IMR-90 (cell line): ENCODE measurements at regions not wholly inside any gene's neighbourhood (a gene's known extent, or its start where the extent isn't known, plus 50 kb on each side); places are given as distances from the start of the nearest gene placed in this dataset.

Experiments used
- ATAC-seq: fragments of 200-7000 bp; cut with Tn5 transposase; 2 replicates; pipeline ENCODE4 v1.9.1; 2020; ENCODE audit warnings: low read depth, mild to moderate bottlenecking, moderate library complexity
- BruUV-seq: library from RNA; stranded (reverse); fragments of 400-500 nt; replicated peaks from 2 replicates; lab custom pipeline; 2021; lab: Mats Ljungman, UMichigan
- CTCF ChIA-PET: fragments of 300-600 bp; formaldehyde crosslinking; extraction: SDS; loops from one replicate; lab custom pipeline; 2021; ENCODE audit warnings: antibody characterized with exemption; lab: Yijun Ruan, JAX
- POLR2A ChIA-PET: fragments of 300-600 bp; sonication (Branson Sonifier 250); formaldehyde crosslinking; loops from one replicate; lab custom pipeline; 2022; ENCODE audit warnings: antibody characterized with exemption; ENCODE audit not compliant: unreplicated experiment; lab: Charles Lee
- DNase-seq: peaks from one replicate; pipeline ENCODE4 v3.0.0; 2013
- H2AFZ ChIP-seq: replicated peaks from 2 replicates; pipeline ENCODE3; 2013; ENCODE audit warnings: low read length, mild to moderate bottlenecking; ENCODE audit not compliant: poor library complexity
- H2AK5ac ChIP-seq: 2 replicates; pipeline ENCODE4 v1.6.1; 2013; ENCODE audit warnings: low read depth, low read length, inconsistent platforms
- H2AK9ac ChIP-seq: replicated peaks from 2 replicates; pipeline ENCODE3; 2013; ENCODE audit warnings: mild to moderate bottlenecking, low read depth, low read length, moderate library complexity; ENCODE audit not compliant: poor library complexity
- H2BK120ac ChIP-seq: 2 replicates; pipeline ENCODE4 v1.6.1; 2013; ENCODE audit warnings: low read depth, low read length, inconsistent platforms
- H2BK15ac ChIP-seq: 3 replicates; pipeline ENCODE4 v1.6.1; 2013; ENCODE audit warnings: low read depth, low read length, inconsistent platforms
- H2BK20ac ChIP-seq: 2 replicates; pipeline ENCODE4 v1.6.1; 2013; ENCODE audit warnings: low read depth, mild to moderate bottlenecking, inconsistent platforms, low read length, moderate library complexity
- H2BK5ac ChIP-seq: 2 replicates; pipeline ENCODE4 v1.6.1; 2013; ENCODE audit warnings: mild to moderate bottlenecking, low read depth, low read length, inconsistent platforms; ENCODE audit not compliant: poor library complexity, severe bottlenecking
- H3K14ac ChIP-seq: replicated peaks from 2 replicates; pipeline ENCODE4 v1.6.1; 2013; ENCODE audit warnings: low read depth, low read length, inconsistent platforms
- H3K18ac ChIP-seq: 2 replicates; pipeline ENCODE4 v1.6.1; 2013; ENCODE audit warnings: low read depth, low read length, control low read depth
- H3K23ac ChIP-seq: 2 replicates; pipeline ENCODE4 v1.6.1; 2013; ENCODE audit warnings: low read depth, low read length, inconsistent platforms
- H3K27ac ChIP-seq: 2 replicates; pipeline ENCODE4 v1.5.1; 2013; ENCODE audit warnings: mild to moderate bottlenecking, control low read depth, low read length; ENCODE audit not compliant: insufficient read depth
- H3K27me3 ChIP-seq: 2 replicates; pipeline ENCODE4 v1.6.1; 2013; ENCODE audit warnings: low read length; ENCODE audit not compliant: control insufficient read depth, insufficient read depth
- H3K36me3 ChIP-seq: 2 replicates; pipeline ENCODE4 v1.6.1; 2013; ENCODE audit warnings: low read length, mixed read lengths; ENCODE audit not compliant: control insufficient read depth, insufficient read depth
- H3K4ac ChIP-seq: 2 replicates; pipeline ENCODE4 v1.6.1; 2013; ENCODE audit warnings: low read depth, low read length, inconsistent platforms
- H3K4me1 ChIP-seq: 2 replicates; pipeline ENCODE4 v1.6.1; 2013; ENCODE audit warnings: low read length, mixed read lengths; ENCODE audit not compliant: control insufficient read depth, insufficient read depth
- H3K4me2 ChIP-seq: 2 replicates; pipeline ENCODE4 v1.6.1; 2013; ENCODE audit warnings: low read depth, mild to moderate bottlenecking, control low read depth, low read length, moderate library complexity
- H3K4me3 ChIP-seq: 2 replicates; pipeline ENCODE4 v1.5.1; 2013; ENCODE audit warnings: low read depth, mild to moderate bottlenecking, control low read depth, low read length, moderate library complexity; ENCODE audit not compliant: insufficient read depth
- H3K56ac ChIP-seq: 2 replicates; pipeline ENCODE4 v1.6.1; 2013; ENCODE audit warnings: low read length, inconsistent platforms; ENCODE audit not compliant: insufficient read depth; ENCODE audit errors: extremely low read depth
- H3K79me1 ChIP-seq, 2 experiments: 2 replicates each; pipeline ENCODE4 v1.6.1; 2013; ENCODE audit warnings: low read length in 2 of 2, inconsistent platforms in 1 of 2, low read depth in 1 of 2
- H3K9ac ChIP-seq: 2 replicates; pipeline ENCODE4 v1.6.1; 2013; ENCODE audit warnings: low read depth, low read length, control low read depth
- H3K9me1 ChIP-seq: 2 replicates; pipeline ENCODE4 v1.6.1; 2013; ENCODE audit warnings: low read length, inconsistent platforms; ENCODE audit not compliant: insufficient read depth
- H3K9me3 ChIP-seq: 2 replicates; pipeline ENCODE4 v1.6.1; 2013; ENCODE audit warnings: low read length; ENCODE audit not compliant: control insufficient read depth, insufficient read depth
- H4K20me1 ChIP-seq: 2 replicates; pipeline ENCODE4 v1.6.1; 2013; ENCODE audit warnings: low read length, inconsistent platforms; ENCODE audit not compliant: insufficient read depth
- H4K5ac ChIP-seq: 2 replicates; pipeline ENCODE4 v1.6.1; 2013; ENCODE audit warnings: mild to moderate bottlenecking, low read depth, low read length, control low read depth
- H4K8ac ChIP-seq, 2 experiments: 2 replicates each; pipeline ENCODE4 v1.6.1; 2013; ENCODE audit warnings: low read depth in 2 of 2, low read length in 2 of 2, control low read depth in 1 of 2, inconsistent platforms in 1 of 2
- H4K91ac ChIP-seq: 2 replicates; pipeline ENCODE4 v1.6.1; 2013; ENCODE audit warnings: low read depth, low read length, inconsistent platforms; ENCODE audit not compliant: insufficient read depth
- BHLHE40 ChIP-seq: fragments of 150-350 bp; IDR thresholded peaks from 2 replicates; pipeline ENCODE4 v1.6.1; 2016; ENCODE audit warnings: mild to moderate bottlenecking, low read depth, low read length
- CEBPB ChIP-seq: IDR thresholded peaks from 2 replicates; pipeline ENCODE4 v1.6.1; 2012; ENCODE audit warnings: low read depth, low read length, improper control_type of control experiment
- CHD1 ChIP-seq: IDR thresholded peaks from 2 replicates; pipeline ENCODE4 v1.6.1; 2012; ENCODE audit warnings: low read depth, low read length, improper control_type of control experiment
- CTCF ChIP-seq: conservative IDR thresholded peaks from 2 replicates; pipeline ENCODE4 v1.5.1; 2012; ENCODE audit warnings: mild to moderate bottlenecking, low read depth, low read length, improper control_type of control experiment
- FOS ChIP-seq: fragments of 150-350 bp; IDR thresholded peaks from 2 replicates; pipeline ENCODE4 v1.6.1; 2016; ENCODE audit warnings: low read depth, low read length
- MAFK ChIP-seq: IDR thresholded peaks from 2 replicates; pipeline ENCODE4 v1.6.1; 2012; ENCODE audit warnings: low read depth, low read length, improper control_type of control experiment
- MAZ ChIP-seq: IDR thresholded peaks from 2 replicates; pipeline ENCODE4 v1.6.1; 2012; ENCODE audit warnings: low read depth, mild to moderate bottlenecking, low read length, improper control_type of control experiment, moderate library complexity, borderline replicate concordance
- MXI1 ChIP-seq: IDR thresholded peaks from 2 replicates; pipeline ENCODE4 v1.6.1; 2012; ENCODE audit warnings: low read depth, mild to moderate bottlenecking, low read length, moderate library complexity, borderline replicate concordance
- NFE2L2 ChIP-seq: fragments of 150-350 bp; IDR thresholded peaks from 2 replicates; pipeline ENCODE4 v1.6.1; 2016; ENCODE audit warnings: low read depth, mild to moderate bottlenecking, low read length
- POLR2A ChIP-seq: IDR thresholded peaks from 2 replicates; pipeline ENCODE4 v1.6.1; 2012; ENCODE audit warnings: mild to moderate bottlenecking, low read depth, low read length
- RAD21 ChIP-seq: IDR thresholded peaks from 2 replicates; pipeline ENCODE4 v1.6.1; 2012; ENCODE audit warnings: low read length, improper control_type of control experiment
- RCOR1 ChIP-seq: IDR thresholded peaks from 2 replicates; pipeline ENCODE4 v1.6.1; 2012; ENCODE audit warnings: mild to moderate bottlenecking, low read length, improper control_type of control experiment; ENCODE audit not compliant: insufficient replicate concordance
- RFX5 ChIP-seq: IDR thresholded peaks from 2 replicates; pipeline ENCODE4 v1.8.0; 2012; ENCODE audit warnings: low read depth, mild to moderate bottlenecking, low read length, moderate library complexity
- SMC3 ChIP-seq: fragments of 150-350 bp; IDR thresholded peaks from 2 replicates; pipeline ENCODE4 v1.6.1; 2016; ENCODE audit warnings: low read depth, mild to moderate bottlenecking, antibody characterized with exemption, low read length, moderate library complexity
- WGBS, 2 experiments: methylation state at CpG; one replicate each; pipeline versions ENCODE4 v1.1.5 to v1.1.7; 2013; ENCODE audit warnings: missing lambda C conversion rate in 2 of 2; ENCODE audit not compliant: insufficient read length in 1 of 2; ENCODE audit errors: extremely low coverage in 2 of 2; 5-methylcytosine and 5-hydroxymethylcytosine counted together
- dilution Hi-C: fragments of 300-500 bp; cut with HindIII; formaldehyde crosslinking; loops from one replicate; pipeline ENCODE4 v1.14.3; 2018; ENCODE audit warnings: low sequenced_read_pairs; ENCODE audit not compliant: unreplicated experiment
- in situ Hi-C: fragments of 300-500 bp; cut with MboI; formaldehyde crosslinking; loops from 3 replicates; pipeline ENCODE4 v1.14.3; 2019; ENCODE audit warnings: low sequenced_read_pairs, inconsistent platforms, mixed read lengths
- intact Hi-C: fragments of 100-400 bp; cut with micrococcal nuclease; formaldehyde crosslinking; loops from 2 replicates; pipeline ENCODE4 v1.10.0; 2022
- TF ChIP-seq, protein P1 (sequence below): fragments of 150-350 bp; IDR thresholded peaks from 2 replicates; pipeline ENCODE4 v1.6.1; 2016; ENCODE audit warnings: low read depth, mild to moderate bottlenecking, low read length, moderate library complexity, borderline replicate concordance
- TF ChIP-seq, protein P2 (sequence below): fragments of 150-350 bp; IDR thresholded peaks from 2 replicates; pipeline ENCODE4 v1.6.1; 2017; ENCODE audit warnings: mild to moderate bottlenecking, antibody characterized with exemption, low read length, low read depth

- no peaks in the 10 kb centered on the region for H3K36me3 ChIP-seq
- H3K4me1 ChIP-seq: peaks cover 5% of the 10 kb centered on the region; the same call in 1 of the 2 replicates
- no peaks in the 10 kb centered on the region for H4K20me1 ChIP-seq
- intact Hi-C loops (no loop called here), in situ Hi-C loops (no loop called here), dilution Hi-C loops (no loop called here)
- WGBS, 2 experiments: no CpG with 5 or more reads among the region's 5 CpGs
- no peak overlapping the region for H4K5ac ChIP-seq
- H3K27ac ChIP-seq: no peak overlapping the region
- H3K9me1 ChIP-seq: no peaks in the 10 kb centered on the region; the same call in 1 of the 2 replicates
- ChIA-PET CTCF (interaction anchor here (1.1 kb wide), 1 partner anchor 13 kb away, joined by 4 read pairs; no protein-coding TSS in a partner anchor), POLR2A (no interaction called here)
- H3K23ac ChIP-seq: no peak overlapping the region
- no peak overlapping the region for H3K14ac ChIP-seq
- H3K4ac ChIP-seq: no peak overlapping the region
- H2AK5ac ChIP-seq: no peak overlapping the region
- no peaks in the 10 kb centered on the region for H3K9me3 ChIP-seq
- peaks cover 9% of the 10 kb centered on the region for H3K27me3 ChIP-seq
- no peak overlapping the region for H4K8ac ChIP-seq
- TF ChIP-seq POLR2A (no peak), RAD21 (no peak), RCOR1 (no peak), MXI1 (no peak), CTCF (no peak), NFE2L2 (no peak), MAFK (no peak), SMC3 (no peak), CHD1 (no peak), CEBPB (no peak), MAZ (no peak), FOS (no peak), BHLHE40 (no peak), RFX5 (no peak)
- TF ChIP-seq, protein P1, sequence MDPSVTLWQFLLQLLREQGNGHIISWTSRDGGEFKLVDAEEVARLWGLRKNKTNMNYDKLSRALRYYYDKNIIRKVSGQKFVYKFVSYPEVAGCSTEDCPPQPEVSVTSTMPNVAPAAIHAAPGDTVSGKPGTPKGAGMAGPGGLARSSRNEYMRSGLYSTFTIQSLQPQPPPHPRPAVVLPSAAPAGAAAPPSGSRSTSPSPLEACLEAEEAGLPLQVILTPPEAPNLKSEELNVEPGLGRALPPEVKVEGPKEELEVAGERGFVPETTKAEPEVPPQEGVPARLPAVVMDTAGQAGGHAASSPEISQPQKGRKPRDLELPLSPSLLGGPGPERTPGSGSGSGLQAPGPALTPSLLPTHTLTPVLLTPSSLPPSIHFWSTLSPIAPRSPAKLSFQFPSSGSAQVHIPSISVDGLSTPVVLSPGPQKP: no peak
- TF ChIP-seq, protein P2, sequence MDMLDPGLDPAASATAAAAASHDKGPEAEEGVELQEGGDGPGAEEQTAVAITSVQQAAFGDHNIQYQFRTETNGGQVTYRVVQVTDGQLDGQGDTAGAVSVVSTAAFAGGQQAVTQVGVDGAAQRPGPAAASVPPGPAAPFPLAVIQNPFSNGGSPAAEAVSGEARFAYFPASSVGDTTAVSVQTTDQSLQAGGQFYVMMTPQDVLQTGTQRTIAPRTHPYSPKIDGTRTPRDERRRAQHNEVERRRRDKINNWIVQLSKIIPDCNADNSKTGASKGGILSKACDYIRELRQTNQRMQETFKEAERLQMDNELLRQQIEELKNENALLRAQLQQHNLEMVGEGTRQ: no peak
- H2BK5ac ChIP-seq: no peak overlapping the region
- no peak overlapping the region for H4K91ac ChIP-seq
- no peak for DNase-seq
- no peaks in the 10 kb centered on the region for H3K79me1 ChIP-seq
- H3K9ac ChIP-seq: no peak overlapping the region
- H2BK20ac ChIP-seq: no peak overlapping the region
- H2AFZ ChIP-seq: no peak overlapping the region
- ATAC-seq: no peak
- H3K56ac ChIP-seq: no peak overlapping the region
- no peak overlapping the region for H3K18ac ChIP-seq
- no TSS peak for BruUV-seq
- H3K4me2 ChIP-seq: no peak overlapping the region
- no peak overlapping the region for H2BK120ac ChIP-seq
- no peak overlapping the region for H2BK15ac ChIP-seq
- no peak overlapping the region for H2AK9ac ChIP-seq
- no peak overlapping the region for H3K4me3 ChIP-seq
Observed at GRCh38 chr1:228825840-228826484, 90.7 kb downstream of the RHOU start.
